ENCODE measurements at regions not wholly inside any gene's neighbourhood (a gene's known extent, or its start where the extent isn't known, plus 50 kb on each side); places are given as distances from the start of the nearest gene placed in this dataset.

- H3K9me3 ChIP-seq (ENCODE audit: control insufficient read depth, insufficient read depth, low read length), result no peaks in the 10 kb centered on the region
- no peak overlapping the region for H3K27ac ChIP-seq (ENCODE audit: low read depth, low read length)
- H3K4me3 ChIP-seq (ENCODE audit: low read length), result no peak overlapping the region
- H3K9me2 ChIP-seq (replicated peaks; ENCODE audit: control insufficient read depth, low read length), result no peaks in the 10 kb centered on the region
- H3F3A ChIP-seq (ENCODE audit: control insufficient read depth, insufficient read depth), result no peaks in the 10 kb centered on the region
- no peaks in the 10 kb centered on the region for H3K79me2 ChIP-seq (ENCODE audit: control insufficient read depth, low read length)
- no peak overlapping the region for H3K4me2 ChIP-seq (ENCODE audit: low read length)
- TF ChIP-seq EZH2phosphoT487 (IDR thresholded peaks at IDR 0.05; ENCODE audit: borderline replicate concordance, low read length), result no peak
- TF ChIP-seq, protein P1, sequence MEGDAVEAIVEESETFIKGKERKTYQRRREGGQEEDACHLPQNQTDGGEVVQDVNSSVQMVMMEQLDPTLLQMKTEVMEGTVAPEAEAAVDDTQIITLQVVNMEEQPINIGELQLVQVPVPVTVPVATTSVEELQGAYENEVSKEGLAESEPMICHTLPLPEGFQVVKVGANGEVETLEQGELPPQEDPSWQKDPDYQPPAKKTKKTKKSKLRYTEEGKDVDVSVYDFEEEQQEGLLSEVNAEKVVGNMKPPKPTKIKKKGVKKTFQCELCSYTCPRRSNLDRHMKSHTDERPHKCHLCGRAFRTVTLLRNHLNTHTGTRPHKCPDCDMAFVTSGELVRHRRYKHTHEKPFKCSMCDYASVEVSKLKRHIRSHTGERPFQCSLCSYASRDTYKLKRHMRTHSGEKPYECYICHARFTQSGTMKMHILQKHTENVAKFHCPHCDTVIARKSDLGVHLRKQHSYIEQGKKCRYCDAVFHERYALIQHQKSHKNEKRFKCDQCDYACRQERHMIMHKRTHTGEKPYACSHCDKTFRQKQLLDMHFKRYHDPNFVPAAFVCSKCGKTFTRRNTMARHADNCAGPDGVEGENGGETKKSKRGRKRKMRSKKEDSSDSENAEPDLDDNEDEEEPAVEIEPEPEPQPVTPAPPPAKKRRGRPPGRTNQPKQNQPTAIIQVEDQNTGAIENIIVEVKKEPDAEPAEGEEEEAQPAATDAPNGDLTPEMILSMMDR (IDR thresholded peaks at IDR 0.05; ENCODE audit: low read depth, low read length, poor library complexity, severe bottlenecking), result no peak
- H4K20me1 ChIP-seq (ENCODE audit: control insufficient read depth, insufficient read depth, low read depth, low read length), result no peaks in the 10 kb centered on the region
- no peaks in the 10 kb centered on the region for H3K36me3 ChIP-seq (ENCODE audit: control insufficient read depth, low read length)
- H3K27me3 ChIP-seq (ENCODE audit: control insufficient read depth, low read length), result no peaks in the 10 kb centered on the region
- H3K4me1 ChIP-seq (ENCODE audit: control insufficient read depth, low read length), result no peaks in the 10 kb centered on the region
Observed at GRCh38 chr6:164246082-164246481, 831.6 kb downstream of the QKI start.

- H3K4me1 ChIP-seq (ENCODE audit: control insufficient read depth, low read length), result no peaks in the 10 kb centered on the region
- no peaks in the 10 kb centered on the region for H3K27me3 ChIP-seq (ENCODE audit: control insufficient read depth, low read length)
- H3K4me2 ChIP-seq (ENCODE audit: low read length), result no peak overlapping the region
- H3K4me3 ChIP-seq (ENCODE audit: low read length), result no peak overlapping the region
- no peaks in the 10 kb centered on the region for H4K20me1 ChIP-seq (ENCODE audit: control insufficient read depth, insufficient read depth, low read depth, low read length)
- no peaks in the 10 kb centered on the region for H3K9me3 ChIP-seq (ENCODE audit: control insufficient read depth, insufficient read depth, low read length)
- no peaks in the 10 kb centered on the region for H3F3A ChIP-seq (ENCODE audit: control insufficient read depth, insufficient read depth)
- TF ChIP-seq, protein P1 (IDR thresholded peaks at IDR 0.05; ENCODE audit: low read depth, low read length, poor library complexity, severe bottlenecking), result no peak
- no peak for TF ChIP-seq EZH2phosphoT487 (IDR thresholded peaks at IDR 0.05; ENCODE audit: borderline replicate concordance, low read length)
- no peaks in the 10 kb centered on the region for H3K9me2 ChIP-seq (replicated peaks; ENCODE audit: control insufficient read depth, low read length)
- H3K79me2 ChIP-seq (ENCODE audit: control insufficient read depth, low read length), result no peaks in the 10 kb centered on the region
- no peaks in the 10 kb centered on the region for H3K36me3 ChIP-seq (ENCODE audit: control insufficient read depth, low read length)
- H3K27ac ChIP-seq (ENCODE audit: low read depth, low read length), result no peak overlapping the region
Observed at GRCh38 chr6:164243949-164244348, 829.4 kb downstream of the QKI start.

- H3K9me2 ChIP-seq (replicated peaks; ENCODE audit: control insufficient read depth, low read length), result no peaks in the 10 kb centered on the region
- no peaks in the 10 kb centered on the region for H3F3A ChIP-seq (ENCODE audit: control insufficient read depth, insufficient read depth)
- no peak overlapping the region for H3K27ac ChIP-seq (ENCODE audit: low read depth, low read length)
- no peaks in the 10 kb centered on the region for H3K79me2 ChIP-seq (ENCODE audit: control insufficient read depth, low read length)
- no peaks in the 10 kb centered on the region for H3K27me3 ChIP-seq (ENCODE audit: control insufficient read depth, low read length)
- no peaks in the 10 kb centered on the region for H4K20me1 ChIP-seq (ENCODE audit: control insufficient read depth, insufficient read depth, low read depth, low read length)
- H3K9me3 ChIP-seq (ENCODE audit: control insufficient read depth, insufficient read depth, low read length), result no peaks in the 10 kb centered on the region
- H3K36me3 ChIP-seq (ENCODE audit: control insufficient read depth, low read length), result no peaks in the 10 kb centered on the region
- no peak for TF ChIP-seq EZH2phosphoT487 (IDR thresholded peaks at IDR 0.05; ENCODE audit: borderline replicate concordance, low read length)
- TF ChIP-seq, protein P1 (IDR thresholded peaks at IDR 0.05; ENCODE audit: low read depth, low read length, poor library complexity, severe bottlenecking), result no peak
- H3K4me1 ChIP-seq (ENCODE audit: control insufficient read depth, low read length), result no peaks in the 10 kb centered on the region
- no peak overlapping the region for H3K4me2 ChIP-seq (ENCODE audit: low read length)
- H3K4me3 ChIP-seq (ENCODE audit: low read length), result no peak overlapping the region
Observed at GRCh38 chr6:164243012-164243610, 828.6 kb downstream of the QKI start.
